NCI-H2196 (cell line): ENCODE measurements at regions not wholly inside any gene's neighbourhood (a gene's known extent, or its start where the extent isn't known, plus 50 kb on each side); places are given as distances from the start of the nearest gene placed in this dataset.
A peak's percentile ranks its signal among the peaks of the same experiment; 100 is the strongest.

ENCODE experiments used
- DNase-seq: peaks from one replicate; lab custom pipeline; 2025; ENCODE audit not compliant: unreplicated experiment; lab: John Stamatoyannopoulos, UW

DNA sequence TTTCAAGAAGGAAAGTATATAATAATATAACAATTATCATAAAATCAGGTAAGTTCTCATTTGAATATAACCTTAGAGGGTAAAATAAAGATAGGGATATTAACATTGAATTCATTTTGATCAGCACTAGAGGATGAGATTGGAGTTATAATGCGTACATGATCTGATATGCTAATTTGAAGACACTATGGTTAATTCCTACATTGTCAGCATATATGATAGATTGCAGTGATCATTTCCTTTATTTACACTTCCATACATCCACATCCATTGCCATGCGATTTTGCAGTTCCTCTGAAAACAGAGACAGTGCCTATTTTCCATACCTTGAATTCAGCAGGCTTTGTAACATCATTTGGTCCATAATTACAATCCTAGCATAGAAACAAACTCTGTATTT lies 519.2 kb downstream of the CCDC85A start:
- DNase-seq = no peak

DNA sequence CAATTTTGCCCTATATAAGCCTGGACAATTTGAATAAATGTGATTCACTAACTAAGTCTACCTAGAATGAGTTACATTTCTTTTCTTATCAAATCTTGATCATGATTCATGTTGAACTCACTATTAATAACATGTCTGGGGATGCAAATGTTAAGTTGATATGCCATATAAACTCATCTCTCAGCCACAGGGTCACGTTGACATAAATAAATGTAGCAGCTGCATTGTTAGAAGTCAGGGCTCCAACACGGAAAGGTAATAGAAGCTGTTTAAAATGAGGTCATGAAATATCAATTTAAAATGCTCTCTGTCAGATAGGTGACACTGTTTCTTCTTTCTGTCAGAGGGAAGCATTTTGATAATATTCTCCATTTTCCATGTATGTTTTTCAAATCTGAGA lies 521.9 kb downstream of the CCDC85A start:
- no peak for DNase-seq

- no peak for DNase-seq
Measured at GRCh38 chr2:56707218-56707617, 523.4 kb downstream of the CCDC85A start.

- no peak for DNase-seq
Measured at GRCh38 chr2:56707650-56708049, 523.9 kb downstream of the CCDC85A start.

DNA sequence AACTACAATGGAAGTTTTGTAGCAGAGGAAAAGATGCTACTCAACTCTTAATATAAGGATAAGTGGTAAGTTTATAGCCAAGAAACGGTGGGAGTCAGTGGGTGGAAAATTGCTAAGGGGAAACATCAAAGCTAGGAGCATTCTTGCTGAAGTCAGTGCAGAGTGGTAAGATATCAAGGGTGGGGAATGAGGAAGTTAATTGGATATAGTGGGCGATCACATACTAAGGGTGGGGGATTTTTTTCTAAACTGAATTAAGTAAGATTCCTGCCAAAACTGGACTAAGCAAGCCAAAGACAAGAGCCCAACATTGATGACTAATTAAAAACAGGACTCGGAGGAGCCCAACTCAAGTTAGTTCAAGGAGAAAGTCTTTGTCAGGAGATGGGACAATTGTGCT lies 525.4 kb downstream of the CCDC85A start:
- no peak for DNase-seq

GRCh38 chr2:56713161-56713676 lies 529.4 kb downstream of the CCDC85A start:
- DNase-seq = no peak

DNA sequence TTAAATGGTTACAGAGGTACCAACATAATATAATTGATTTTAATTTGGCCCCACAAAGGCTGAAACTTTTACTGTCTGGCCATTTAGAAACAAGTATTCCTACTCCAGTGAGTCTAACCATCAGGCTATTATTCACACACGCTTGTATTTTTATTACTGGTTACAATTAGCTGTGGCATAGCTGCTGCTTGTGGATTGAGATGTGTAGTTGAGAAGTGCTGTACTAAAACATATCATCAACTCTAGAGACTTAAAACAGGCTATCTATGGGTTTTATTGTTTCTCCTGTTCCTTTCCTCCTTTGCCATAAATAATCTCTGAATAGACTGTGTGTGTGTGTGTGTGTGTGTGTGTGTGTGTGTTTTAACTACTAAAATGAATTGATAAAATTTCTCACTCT lies 530.2 kb downstream of the CCDC85A start:
- no peak for DNase-seq

DNA sequence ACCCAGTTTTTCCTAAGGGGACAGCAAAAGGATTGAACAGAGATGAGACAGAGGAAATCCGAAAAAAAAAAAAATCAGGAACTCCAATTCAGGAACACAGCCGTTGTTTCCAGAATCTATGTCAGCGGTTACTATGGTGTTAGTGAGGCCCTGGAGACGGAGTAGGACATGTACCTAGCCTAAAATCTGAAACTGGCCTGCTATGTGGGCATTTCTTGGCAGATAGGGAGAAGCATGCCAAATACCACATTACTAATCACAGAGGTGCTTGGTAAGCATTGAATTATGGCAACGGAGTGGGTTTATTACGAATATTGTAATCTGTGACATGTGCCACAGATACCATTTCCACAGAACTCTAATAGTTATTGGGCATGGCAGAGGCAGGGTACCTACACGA lies 530.6 kb downstream of the CCDC85A start:
- no peak for DNase-seq

GRCh38 chr2:56715683-56716082 lies 531.9 kb downstream of the CCDC85A start:
- DNase-seq = no peak

GRCh38 chr2:56718413-56718812 lies 534.6 kb downstream of the CCDC85A start:
- no peak for DNase-seq

DNA sequence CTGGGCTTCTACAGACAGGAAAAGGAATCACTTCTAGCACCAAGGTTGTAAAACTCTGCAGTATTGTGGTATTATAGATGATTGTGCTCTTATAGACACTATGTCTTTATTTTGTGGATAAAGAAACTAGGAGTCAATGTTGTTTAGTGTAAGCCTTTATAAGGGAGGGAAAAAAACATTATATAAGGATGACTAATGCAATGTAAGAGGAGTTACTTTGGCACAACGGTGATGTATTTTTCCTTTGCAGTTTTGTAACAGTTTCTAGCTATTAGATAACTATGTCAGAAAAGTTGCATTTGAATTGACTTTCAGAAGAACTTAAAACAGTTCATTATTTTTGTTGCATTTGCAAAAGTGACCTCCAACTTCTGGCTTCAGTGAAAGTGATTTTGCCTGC lies 545.4 kb downstream of the CCDC85A start:
- DNase-seq = no peak

- no peak for DNase-seq
Measured at GRCh38 chr2:56732946-56733345, 549.2 kb downstream of the CCDC85A start.

DNA sequence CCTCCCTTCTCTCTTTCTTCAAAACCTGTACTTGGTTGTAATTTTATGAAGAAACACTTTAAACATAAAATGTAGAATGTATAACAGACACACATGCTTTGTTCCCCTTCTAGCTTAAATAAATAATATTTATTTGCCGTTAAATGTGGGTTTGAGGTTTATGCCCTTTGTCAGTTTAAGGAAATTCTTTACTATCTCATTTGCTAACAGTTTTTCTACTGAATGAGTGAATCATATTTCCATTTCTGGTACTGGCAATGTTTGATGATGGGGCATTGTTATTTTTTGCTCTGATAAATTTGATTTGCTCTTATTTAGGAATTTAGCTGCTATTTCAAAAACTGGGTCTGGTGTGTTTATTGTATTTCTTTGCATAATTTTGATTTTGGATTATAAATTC lies 555.6 kb downstream of the CCDC85A start:
- no peak for DNase-seq

- DNase-seq = no peak
Measured at GRCh38 chr2:56741601-56742102, 557.9 kb downstream of the CCDC85A start.

GRCh38 chr2:56743807-56744206 lies 560.0 kb downstream of the CCDC85A start:
- no peak for DNase-seq

GRCh38 chr2:56749152-56749752 lies 565.5 kb downstream of the CCDC85A start:
- DNase-seq = peak; percentile 0

- DNase-seq = no peak
Measured at GRCh38 chr2:56753182-56753581, 569.4 kb downstream of the CCDC85A start.

DNA sequence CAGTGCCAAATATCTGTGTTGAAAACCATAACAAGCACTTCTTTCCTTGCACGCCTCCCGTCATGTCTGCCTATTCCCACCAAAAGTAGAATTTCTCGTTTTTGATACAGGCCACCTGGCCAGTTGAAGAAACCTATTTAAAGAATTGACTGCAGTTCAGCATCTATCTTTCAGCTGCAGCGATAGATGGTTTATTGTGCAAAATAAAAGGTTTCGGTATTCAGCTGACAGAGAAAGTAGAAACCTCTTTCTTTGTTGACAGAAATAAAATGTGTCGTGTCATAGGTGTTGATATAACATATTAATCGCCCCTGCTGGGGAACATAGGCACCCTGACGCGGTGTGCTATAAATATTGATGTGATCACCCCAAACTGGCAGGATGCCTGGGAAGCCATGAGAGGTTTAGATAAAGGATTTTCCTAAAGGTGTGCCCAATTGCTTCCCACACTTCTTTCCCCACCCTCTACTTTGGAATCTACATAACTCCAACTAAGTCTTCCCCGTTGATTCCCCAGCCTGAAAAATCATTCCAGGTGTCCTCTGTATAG lies 570.4 kb downstream of the CCDC85A start:
- DNase-seq = no peak

GRCh38 chr2:56754627-56755026 lies 570.8 kb downstream of the CCDC85A start:
- no peak for DNase-seq

- DNase-seq = no peak
Measured at GRCh38 chr2:56757884-56758545, 574.2 kb downstream of the CCDC85A start.

DNA sequence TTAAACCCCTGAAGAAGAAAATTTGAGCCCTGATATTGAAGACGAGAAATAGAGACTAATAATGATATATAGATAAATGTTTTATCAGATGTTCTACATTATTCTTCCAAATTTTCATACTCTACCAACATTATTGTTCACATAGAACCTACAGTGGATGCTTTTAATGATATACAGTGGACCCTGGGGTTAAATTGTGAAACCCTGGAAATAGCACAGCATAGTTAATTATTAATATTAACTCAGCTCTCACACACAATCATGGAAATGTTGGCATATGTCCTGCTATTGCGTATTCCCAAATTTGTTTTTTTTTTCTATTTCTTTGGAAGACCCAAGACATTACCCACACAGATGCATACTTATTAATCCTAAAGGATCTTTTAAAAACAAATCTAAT lies 579.9 kb downstream of the CCDC85A start:
- DNase-seq = no peak

DNA sequence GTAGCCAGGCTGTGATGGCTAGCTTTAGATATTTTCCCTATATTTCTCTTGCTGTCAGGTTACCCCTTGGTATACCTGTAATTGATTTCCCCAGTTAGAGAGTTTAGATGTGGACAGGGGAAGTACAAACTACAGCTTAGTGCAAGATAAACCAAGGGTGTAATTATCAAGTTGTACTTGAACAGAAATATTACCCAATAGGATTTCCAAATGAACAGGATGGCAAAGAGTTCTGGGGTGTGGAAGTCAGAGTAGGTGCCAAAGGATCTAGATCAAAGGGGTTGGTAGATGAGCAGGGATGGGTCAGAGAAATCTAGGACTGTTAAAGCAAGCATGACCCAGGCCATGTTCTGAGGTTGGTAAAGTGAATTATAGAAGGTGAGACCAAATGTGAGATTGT lies 585.2 kb downstream of the CCDC85A start:
- no peak for DNase-seq
